Body of pancreas (tissue), 4 donors: ENCODE measurements at regions not wholly inside any gene's neighbourhood (a gene's known extent, or its start where the extent isn't known, plus 50 kb on each side); places are given as distances from the start of the nearest gene placed in this dataset.

ENCODE experiments used
- ATAC-seq: fragments of 150-250 bp; one replicate; pipeline ENCODE4 v1.9.1; 2016
- DNase-seq, 4 donors: peaks; one replicate each; pipeline ENCODE4 v3.0.0-alpha.2; 2019
- H3K27ac ChIP-seq, 4 donors: fragments of 200-600 bp; sonication (generic); 1 replicate in 3 of 4; 2 replicates in 1 of 4; pipeline versions ENCODE4 v1.5.1 to v1.6.1; 2016 to 2019; ENCODE audit warnings: mild to moderate bottlenecking in 1 of 4, mixed read lengths in 1 of 4, moderate library complexity in 1 of 4
- H3K27me3 ChIP-seq, 2 donors: fragments of 200-600 bp; sonication (generic); one replicate each; pipeline ENCODE4 v1.6.0; 2016; ENCODE audit warnings: mild to moderate bottlenecking in 1 of 2
- H3K36me3 ChIP-seq, 2 donors: fragments of 200-600 bp; sonication (generic); replicated peaks in 1 of 2; 2 replicates each; pipeline ENCODE4 v1.5.1; 2016; ENCODE audit warnings: low read depth in 2 of 2; ENCODE audit not compliant: insufficient read depth in 1 of 2
- H3K4me1 ChIP-seq: fragments of 200-600 bp; sonication (generic); one replicate; pipeline ENCODE4 v1.6.0; 2016
- H3K4me3 ChIP-seq, 2 donors: fragments of 200-600 bp; sonication (generic); 1 replicate in 1 of 2; 2 replicates in 1 of 2; pipeline ENCODE4 v1.5.1; 2016 to 2019
- H3K9me3 ChIP-seq, 3 donors: fragments of 200-600 bp; sonication (generic); 1 replicate in 2 of 3; 2 replicates in 1 of 3; pipeline ENCODE4 v1.5.1; 2016
- POLR2A ChIP-seq, 3 donors: fragments of 450-650 bp; IDR thresholded peaks; one replicate each; pipeline ENCODE4 v1.6.1; 2016; ENCODE audit warnings: antibody characterized with exemption in 3 of 3, mild to moderate bottlenecking in 2 of 3
- WGBS, 2 donors: methylation state at CpG; one replicate each; pipeline ENCODE4 v1.1.5; 2017; 5-methylcytosine and 5-hydroxymethylcytosine counted together
- intact Hi-C: fragments of 100-400 bp; cut with DNase I; formaldehyde crosslinking; loops from one replicate; pipeline ENCODE4 v1.15.1; 2023
- TF ChIP-seq, protein P1 (sequence below), 7 experiments: fragments of 450-650 bp in 4 of 7; fragments of 200-600 bp in 3 of 7; sonication (generic) in 3 of 7; IDR thresholded peaks; one replicate each; pipeline ENCODE4 v1.5.1; 2016 to 2019; ENCODE audit warnings: antibody characterized with exemption in 7 of 7

DNA sequence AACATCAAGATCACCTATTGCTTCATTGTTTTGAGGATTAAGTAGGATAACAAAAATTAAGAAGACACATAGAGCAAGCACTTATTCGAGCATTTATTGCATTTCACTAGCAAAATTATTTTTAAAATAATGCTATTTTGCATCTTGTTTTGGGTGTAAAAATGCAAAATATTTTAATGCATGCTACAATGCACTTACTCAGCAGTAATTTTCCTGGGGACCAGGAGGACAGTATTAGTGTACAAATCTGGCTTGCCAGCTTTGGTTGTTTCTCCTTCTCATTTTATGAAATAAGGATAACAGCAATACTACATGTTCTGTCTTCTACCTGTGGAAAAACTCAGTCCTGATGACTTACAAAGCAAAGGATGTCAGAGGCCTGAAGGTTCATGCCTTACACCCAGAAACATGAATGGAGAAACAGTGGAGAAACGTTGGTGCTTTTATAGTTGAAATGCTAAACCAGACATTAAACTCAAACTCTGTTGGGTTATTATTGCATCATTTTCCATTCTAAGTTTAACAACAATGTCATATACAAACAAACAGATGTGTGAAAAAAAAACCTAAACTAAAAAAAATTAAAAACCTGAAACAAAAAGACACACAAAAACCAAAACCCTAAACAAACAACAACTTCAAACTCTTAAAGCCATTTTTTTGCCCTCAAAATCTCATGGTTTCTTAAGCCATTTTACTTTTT, 50.2 kb upstream of the ATXN1 start:
- no peak overlapping the region for H3K27ac ChIP-seq
- no peak for TF ChIP-seq POLR2A (IDR thresholded peaks at IDR 0.05)
- TF ChIP-seq, protein P1, sequence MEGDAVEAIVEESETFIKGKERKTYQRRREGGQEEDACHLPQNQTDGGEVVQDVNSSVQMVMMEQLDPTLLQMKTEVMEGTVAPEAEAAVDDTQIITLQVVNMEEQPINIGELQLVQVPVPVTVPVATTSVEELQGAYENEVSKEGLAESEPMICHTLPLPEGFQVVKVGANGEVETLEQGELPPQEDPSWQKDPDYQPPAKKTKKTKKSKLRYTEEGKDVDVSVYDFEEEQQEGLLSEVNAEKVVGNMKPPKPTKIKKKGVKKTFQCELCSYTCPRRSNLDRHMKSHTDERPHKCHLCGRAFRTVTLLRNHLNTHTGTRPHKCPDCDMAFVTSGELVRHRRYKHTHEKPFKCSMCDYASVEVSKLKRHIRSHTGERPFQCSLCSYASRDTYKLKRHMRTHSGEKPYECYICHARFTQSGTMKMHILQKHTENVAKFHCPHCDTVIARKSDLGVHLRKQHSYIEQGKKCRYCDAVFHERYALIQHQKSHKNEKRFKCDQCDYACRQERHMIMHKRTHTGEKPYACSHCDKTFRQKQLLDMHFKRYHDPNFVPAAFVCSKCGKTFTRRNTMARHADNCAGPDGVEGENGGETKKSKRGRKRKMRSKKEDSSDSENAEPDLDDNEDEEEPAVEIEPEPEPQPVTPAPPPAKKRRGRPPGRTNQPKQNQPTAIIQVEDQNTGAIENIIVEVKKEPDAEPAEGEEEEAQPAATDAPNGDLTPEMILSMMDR (IDR thresholded peaks at IDR 0.05): no peak
- no peak overlapping the region for H3K4me3 ChIP-seq
- intact Hi-C loops: no loop called here
- H3K36me3 ChIP-seq: no peaks in the 10 kb centered on the region
- DNase-seq: no peak
- no peaks in the 10 kb centered on the region for H3K4me1 ChIP-seq
- WGBS, 2 donors: 55 to 61% methylated on average over 2 of the region's 2 CpGs
- no peaks in the 10 kb centered on the region for H3K27me3 ChIP-seq
- no peaks in the 10 kb centered on the region for H3K9me3 ChIP-seq
- ATAC-seq: no peak
